Tibial artery (tissue), 4 donors: ENCODE measurements at regions not wholly inside any gene's neighbourhood (a gene's known extent, or its start where the extent isn't known, plus 50 kb on each side); places are given as distances from the start of the nearest gene placed in this dataset.

Experiments used
- DNase-seq, 2 donors: peaks; one replicate each; pipeline ENCODE4 v3.0.0-alpha.2; 2019
- H3K27ac ChIP-seq, 2 donors: fragments of 200-600 bp; sonication (generic) in 1 of 2; 1 replicate in 1 of 2; 2 replicates in 1 of 2; pipeline ENCODE4 v1.5.1; 2018 to 2019; ENCODE audit warnings: mild to moderate bottlenecking in 1 of 2
- H3K27me3 ChIP-seq, 2 donors: fragments of 200-600 bp; sonication (generic) in 1 of 2; one replicate each; pipeline versions ENCODE4 v1.5.1 to v1.6.0; 2016 to 2019
- H3K36me3 ChIP-seq, 3 donors: fragments of 200-600 bp; sonication (generic) in 2 of 3; one replicate each; pipeline ENCODE4 v1.5.1; 2016 to 2019; ENCODE audit warnings: mild to moderate bottlenecking in 2 of 3
- H3K4me1 ChIP-seq, 4 donors: fragments of 200-600 bp; sonication (generic) in 2 of 4; 1 replicate in 3 of 4; 2 replicates in 1 of 4; pipeline ENCODE4 v1.5.1; 2016 to 2019
- H3K4me3 ChIP-seq, 2 donors: fragments of 200-600 bp; sonication (generic) in 1 of 2; 1 replicate in 1 of 2; 2 replicates in 1 of 2; pipeline ENCODE4 v1.5.1; 2018 to 2019; ENCODE audit warnings: mild to moderate bottlenecking in 2 of 2
- H3K9me3 ChIP-seq, 3 donors: fragments of 200-600 bp; sonication (generic) in 1 of 3; one replicate each; pipeline ENCODE4 v1.5.1; 2016 to 2019
- intact Hi-C: fragments of 100-400 bp; cut with DNase I; formaldehyde crosslinking; loops from one replicate; pipeline ENCODE4 v1.15.0; 2023; ENCODE audit warnings: low total_unique reads
- TF ChIP-seq, protein P1 (sequence below), 2 experiments: fragments of 200-600 bp in 1 of 2; fragments of 450-650 bp in 1 of 2; IDR thresholded peaks; one replicate each; pipeline ENCODE4 v1.5.1; 2017 to 2019; ENCODE audit warnings: antibody characterized with exemption in 2 of 2, mild to moderate bottlenecking in 1 of 2, moderate library complexity in 1 of 2

DNA sequence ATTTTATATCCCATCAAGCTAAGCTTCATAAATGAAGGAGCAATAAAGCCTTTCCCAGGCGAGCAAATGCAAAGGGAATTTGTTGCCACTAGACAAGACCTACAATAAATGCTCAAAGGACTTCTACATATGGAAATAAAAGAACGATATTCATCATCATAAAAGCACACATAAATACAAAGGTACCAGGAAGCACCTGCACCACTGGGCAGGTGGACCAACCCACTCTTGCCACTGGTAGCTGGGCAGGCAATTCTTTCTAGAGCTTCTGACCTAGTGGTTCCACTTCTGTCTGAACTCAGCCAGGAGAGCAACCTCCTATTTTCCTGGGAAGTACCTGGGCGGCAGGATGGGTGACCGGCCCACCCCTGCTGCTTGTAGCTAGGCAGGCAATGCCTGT, 237.2 kb upstream of the ITM2A start:
- H3K27ac ChIP-seq: no peak overlapping the region
- TF ChIP-seq, protein P1, sequence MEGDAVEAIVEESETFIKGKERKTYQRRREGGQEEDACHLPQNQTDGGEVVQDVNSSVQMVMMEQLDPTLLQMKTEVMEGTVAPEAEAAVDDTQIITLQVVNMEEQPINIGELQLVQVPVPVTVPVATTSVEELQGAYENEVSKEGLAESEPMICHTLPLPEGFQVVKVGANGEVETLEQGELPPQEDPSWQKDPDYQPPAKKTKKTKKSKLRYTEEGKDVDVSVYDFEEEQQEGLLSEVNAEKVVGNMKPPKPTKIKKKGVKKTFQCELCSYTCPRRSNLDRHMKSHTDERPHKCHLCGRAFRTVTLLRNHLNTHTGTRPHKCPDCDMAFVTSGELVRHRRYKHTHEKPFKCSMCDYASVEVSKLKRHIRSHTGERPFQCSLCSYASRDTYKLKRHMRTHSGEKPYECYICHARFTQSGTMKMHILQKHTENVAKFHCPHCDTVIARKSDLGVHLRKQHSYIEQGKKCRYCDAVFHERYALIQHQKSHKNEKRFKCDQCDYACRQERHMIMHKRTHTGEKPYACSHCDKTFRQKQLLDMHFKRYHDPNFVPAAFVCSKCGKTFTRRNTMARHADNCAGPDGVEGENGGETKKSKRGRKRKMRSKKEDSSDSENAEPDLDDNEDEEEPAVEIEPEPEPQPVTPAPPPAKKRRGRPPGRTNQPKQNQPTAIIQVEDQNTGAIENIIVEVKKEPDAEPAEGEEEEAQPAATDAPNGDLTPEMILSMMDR (IDR thresholded peaks at IDR 0.05): no peak
- no peak for DNase-seq

GRCh38 chrX:79601341-79602131, 234.4 kb upstream of the ITM2A start:
- H3K4me1 ChIP-seq: no peaks in the 10 kb centered on the region
- H3K9me3 ChIP-seq: no peaks in the 10 kb centered on the region
- TF ChIP-seq, protein P1 (IDR thresholded peaks at IDR 0.05): no peak
- H3K27ac ChIP-seq: no peak overlapping the region
- H3K36me3 ChIP-seq: no peaks in the 10 kb centered on the region
- no peak overlapping the region for H3K4me3 ChIP-seq
- no peak for DNase-seq
- intact Hi-C loops: no loop called here
- no peaks in the 10 kb centered on the region for H3K27me3 ChIP-seq

More for the DNA sequence above, 237.2 kb upstream of the ITM2A start:
- Histone ChIP-seq H3K27me3 (no peaks in the 10 kb centered on the region), H3K36me3 (no peaks in the 10 kb centered on the region), H3K4me3 (no peak overlapping the region), H3K9me3 (no peaks in the 10 kb centered on the region), H3K4me1 (no peaks in the 10 kb centered on the region)
- intact Hi-C loops: no loop called here

GRCh38 chrX:79592259-79592658, 225.1 kb upstream of the ITM2A start:
- Histone ChIP-seq H3K27me3 (no peaks in the 10 kb centered on the region), H3K27ac (no peak overlapping the region), H3K9me3 (no peaks in the 10 kb centered on the region), H3K36me3 (no peaks in the 10 kb centered on the region), H3K4me3 (no peak overlapping the region), H3K4me1 (no peaks in the 10 kb centered on the region)
- intact Hi-C loops: no loop called here
- TF ChIP-seq, protein P1 (IDR thresholded peaks at IDR 0.05): no peak
- DNase-seq: no peak

DNA sequence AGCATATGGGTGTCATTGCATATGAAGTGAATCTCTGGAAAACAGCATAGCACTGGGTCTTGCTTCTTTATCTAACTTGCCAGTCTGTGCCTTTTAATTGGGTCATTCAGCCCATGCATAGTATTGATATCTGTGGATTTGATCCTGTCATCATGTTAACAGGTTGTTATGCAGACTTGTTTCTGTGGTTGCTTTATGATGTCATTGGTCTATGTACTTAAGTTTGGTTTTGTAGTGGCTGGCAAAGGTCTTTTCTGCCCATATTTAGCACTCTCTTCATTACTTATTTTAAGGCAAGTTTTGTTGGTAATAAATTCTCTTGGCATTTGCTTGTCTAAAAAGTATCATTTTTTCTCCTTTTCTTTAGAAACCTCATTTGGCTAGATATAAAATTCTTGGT, 221.1 kb upstream of the ITM2A start:
- no peak overlapping the region for H3K4me3 ChIP-seq
- no peak overlapping the region for H3K27ac ChIP-seq
- no peaks in the 10 kb centered on the region for H3K36me3 ChIP-seq
- DNase-seq: no peak
- no peaks in the 10 kb centered on the region for H3K4me1 ChIP-seq
- TF ChIP-seq, protein P1 (IDR thresholded peaks at IDR 0.05): no peak
- intact Hi-C loops: no loop called here
- no peaks in the 10 kb centered on the region for H3K27me3 ChIP-seq
- no peaks in the 10 kb centered on the region for H3K9me3 ChIP-seq

- DNase-seq: no peak
- no peaks in the 10 kb centered on the region for H3K4me1 ChIP-seq
- no peaks in the 10 kb centered on the region for H3K36me3 ChIP-seq
- TF ChIP-seq, protein P1 (IDR thresholded peaks at IDR 0.05): no peak
- peaks cover 0 to 2% (median 0%) of the 10 kb centered on the region in 3 donors for H3K9me3 ChIP-seq
- no peak overlapping the region for H3K27ac ChIP-seq
- H3K27me3 ChIP-seq: no peaks in the 10 kb centered on the region
- H3K4me3 ChIP-seq: no peak overlapping the region
- intact Hi-C loops: no loop called here
Observed at GRCh38 chrX:79573760-79574159, 206.6 kb upstream of the ITM2A start.
